ENCODE measurements at regions not wholly inside any gene's neighbourhood (a gene's known extent, or its start where the extent isn't known, plus 50 kb on each side); places are given as distances from the start of the nearest gene placed in this dataset.
"Not testable (repeated sequence)": the region's sequence is repeated elsewhere in the genome, so short reads cannot be mapped to it uniquely, and the experiment has no call there.

GRCh38 chr13:38228322-38228721 lies 121.3 kb upstream of the UFM1 start:
- in situ Hi-C loops (cut with HindIII; ENCODE audit: low sequenced_read_pairs): no loop called here
- TF ChIP-seq CTCF (IDR thresholded peaks at IDR 0.05; ENCODE audit: low read depth, low read length): no peak
- DNase-seq (ENCODE audit: low read depth, low spot score): no peak
- H3K4me3 ChIP-seq (ENCODE audit: low read depth, low read length): no peak overlapping the region

- in situ Hi-C loops (cut with HindIII; ENCODE audit: low sequenced_read_pairs): no loop called here
- no peak overlapping the region for H3K4me3 ChIP-seq (ENCODE audit: low read depth, low read length)
- no peak for TF ChIP-seq CTCF (IDR thresholded peaks at IDR 0.05; ENCODE audit: low read depth, low read length)
- DNase-seq (ENCODE audit: low read depth, low spot score): no peak
These were observed 123.2 kb upstream of the UFM1 start for GRCh38 chr13:38226496-38226895.

GRCh38 chr13:38223089-38223488 lies 126.6 kb upstream of the UFM1 start:
- in situ Hi-C loops (cut with HindIII; ENCODE audit: low sequenced_read_pairs): no loop called here
- peak; percentile 34 for TF ChIP-seq CTCF (IDR thresholded peaks at IDR 0.05; ENCODE audit: low read depth, low read length)
- no peak overlapping the region for H3K4me3 ChIP-seq (ENCODE audit: low read depth, low read length)
- DNase-seq (ENCODE audit: low read depth, low spot score): peak; percentile 36

GRCh38 chr13:38221120-38221519 lies 128.5 kb upstream of the UFM1 start:
- in situ Hi-C loops (cut with HindIII; ENCODE audit: low sequenced_read_pairs); DNase-seq (ENCODE audit: low read depth, low spot score): not testable (repeated sequence)

GRCh38 chr13:38216181-38216580 lies 133.5 kb upstream of the UFM1 start:
- no peak for DNase-seq (ENCODE audit: low read depth, low spot score)
- no peak for TF ChIP-seq CTCF (IDR thresholded peaks at IDR 0.05; ENCODE audit: low read depth, low read length)
- in situ Hi-C loops (cut with HindIII; ENCODE audit: low sequenced_read_pairs): no loop called here
- no peak overlapping the region for H3K4me3 ChIP-seq (ENCODE audit: low read depth, low read length)

More at GRCh38 chr13:38221120-38221519, 128.5 kb upstream of the UFM1 start:
- not testable (repeated sequence) for H3K4me3 ChIP-seq (ENCODE audit: low read depth, low read length)

GRCh38 chr13:38213314-38213713 lies 136.3 kb upstream of the UFM1 start:
- in situ Hi-C loops (cut with HindIII; ENCODE audit: low sequenced_read_pairs): no loop called here
- DNase-seq (ENCODE audit: low read depth, low spot score): peak; percentile 37
- no peak overlapping the region for H3K4me3 ChIP-seq (ENCODE audit: low read depth, low read length)
- TF ChIP-seq CTCF (IDR thresholded peaks at IDR 0.05; ENCODE audit: low read depth, low read length): no peak

GRCh38 chr13:38210928-38211596 lies 138.6 kb upstream of the UFM1 start:
- H3K4me3 ChIP-seq (ENCODE audit: low read depth, low read length): no peak overlapping the region
- in situ Hi-C loops (cut with HindIII; ENCODE audit: low sequenced_read_pairs): no loop called here
- no peak for DNase-seq (ENCODE audit: low read depth, low spot score)
- TF ChIP-seq CTCF (IDR thresholded peaks at IDR 0.05; ENCODE audit: low read depth, low read length): no peak
